GM12801 (cell line): ENCODE measurements at regions not wholly inside any gene's neighbourhood (a gene's known extent, or its start where the extent isn't known, plus 50 kb on each side); places are given as distances from the start of the nearest gene placed in this dataset.

ENCODE experiments used
- CTCF ChIP-seq: IDR thresholded peaks from one replicate; pipeline ENCODE4 v1.5.1; 2011; ENCODE audit warnings: control low read depth; ENCODE audit not compliant: insufficient read length; ENCODE audit errors: extremely low read depth

- TF ChIP-seq CTCF = peak; percentile 68
Measured at GRCh38 chr11:71080239-71081097, 171.9 kb downstream of the SHANK2 start.

GRCh38 chr11:71079795-71080194 lies 172.6 kb downstream of the SHANK2 start:
- TF ChIP-seq CTCF = no peak

- TF ChIP-seq CTCF = no peak
Measured at GRCh38 chr11:71078482-71078881, 173.9 kb downstream of the SHANK2 start.

- no peak for TF ChIP-seq CTCF
Measured at GRCh38 chr11:71076525-71077304, 175.7 kb downstream of the SHANK2 start.

- TF ChIP-seq CTCF = no peak
Measured at GRCh38 chr11:71075871-71076420, 176.4 kb downstream of the SHANK2 start.

GRCh38 chr11:71075116-71075720 lies 177.2 kb downstream of the SHANK2 start:
- no peak for TF ChIP-seq CTCF
